SK-N-SH (cell line): ENCODE measurements at regions not wholly inside any gene's neighbourhood (a gene's known extent, or its start where the extent isn't known, plus 50 kb on each side); places are given as distances from the start of the nearest gene placed in this dataset.

Source experiments
- CTCF ChIA-PET: fragments of 300-600, 350-600 bp; formaldehyde crosslinking; extraction: SDS; loops from one replicate; lab custom pipeline; 2021; lab: Yijun Ruan, JAX
- POLR2A ChIA-PET: fragments of 350-600 bp; sonication (Branson Sonifier 250); formaldehyde crosslinking; extraction: SDS; loops from one replicate; lab custom pipeline; 2020; ENCODE audit warnings: antibody characterized with exemption, inconsistent platforms; lab: Yijun Ruan, JAX
- DNase-seq: peaks from one replicate; pipeline ENCODE4 v3.0.0; 2012
- H2AFZ ChIP-seq: fragments of 200-600 bp; sonication (generic); 2 replicates; pipeline ENCODE4 v1.8.1; 2016; ENCODE audit warnings: antibody characterized with exemption, mild to moderate bottlenecking, low read depth
- H3F3A ChIP-seq: fragments of 200-600 bp; sonication (generic); replicated peaks from 2 replicates; pipeline ENCODE3; 2016; ENCODE audit warnings: antibody characterized with exemption, mild to moderate bottlenecking; ENCODE audit not compliant: insufficient read depth
- H3K27ac ChIP-seq, 2 experiments: fragments of 200-500 bp in 1 of 2; fragments of 200-600 bp in 1 of 2; sonication (Bioruptor generic) in 1 of 2; sonication (generic), shearing (Covaris generic) in 1 of 2; 2 replicates each; pipeline versions ENCODE4 v1.5.1 to v1.6.1; 2014 to 2016; ENCODE audit warnings: low read depth in 2 of 2, inconsistent platforms in 1 of 2, low read length in 1 of 2, mild to moderate bottlenecking in 1 of 2, mixed read lengths in 1 of 2
- H3K27me3 ChIP-seq: fragments of 200-600 bp; sonication (generic), shearing (Covaris generic); 2 replicates; pipeline ENCODE4 v1.6.1; 2016; ENCODE audit warnings: mixed run types; ENCODE audit not compliant: insufficient read depth
- H3K36me3 ChIP-seq, 2 experiments: fragments of 200-500 bp in 1 of 2; fragments of 200-600 bp in 1 of 2; sonication (Bioruptor generic) in 1 of 2; sonication (generic) in 1 of 2; replicated peaks in 1 of 2; 2 replicates each; pipeline versions ENCODE3 to v1.5.1; 2014 to 2016; ENCODE audit warnings: low read length in 1 of 2, mild to moderate bottlenecking in 1 of 2; ENCODE audit not compliant: insufficient read depth in 2 of 2, control insufficient read depth in 1 of 2
- H3K4me1 ChIP-seq, 2 experiments: fragments of 200-500 bp in 1 of 2; fragments of 200-600 bp in 1 of 2; sonication (Bioruptor generic) in 1 of 2; sonication (generic), shearing (Covaris generic) in 1 of 2; 2 replicates each; pipeline versions ENCODE4 v1.5.1 to v1.6.1; 2014 to 2016; ENCODE audit warnings: low read depth in 1 of 2, low read length in 1 of 2, mixed run types in 1 of 2; ENCODE audit not compliant: insufficient read depth in 2 of 2, control insufficient read depth in 1 of 2
- H3K4me2 ChIP-seq: fragments of 200-600 bp; sonication (generic), shearing (Covaris generic); 2 replicates; pipeline ENCODE4 v1.6.1; 2017; ENCODE audit warnings: mixed run types
- H3K4me3 ChIP-seq, 2 experiments: fragments of 200-500 bp in 1 of 2; fragments of 200-600 bp in 1 of 2; sonication (Bioruptor generic) in 1 of 2; sonication (generic), shearing (Covaris generic) in 1 of 2; 2 replicates each; pipeline versions ENCODE4 v1.5.1 to v1.8.1; 2014 to 2016; ENCODE audit warnings: low read depth in 2 of 2, inconsistent platforms in 1 of 2, low read length in 1 of 2, mild to moderate bottlenecking in 1 of 2, mixed read lengths in 1 of 2, moderate library complexity in 1 of 2
- H3K79me2 ChIP-seq: fragments of 200-600 bp; sonication (generic); 2 replicates; pipeline ENCODE4 v1.8.1; 2017; ENCODE audit warnings: mild to moderate bottlenecking; ENCODE audit not compliant: insufficient read depth
- H3K9ac ChIP-seq: fragments of 200-600 bp; sonication (generic); 2 replicates; pipeline ENCODE4 v1.6.1; 2017; ENCODE audit warnings: mixed run types
- H3K9me2 ChIP-seq: fragments of 200-600 bp; sonication (generic); 2 replicates; pipeline ENCODE4 v1.6.1; 2017; ENCODE audit warnings: mixed run types
- H3K9me3 ChIP-seq: fragments of 200-600 bp; sonication (generic); 2 replicates; pipeline ENCODE4 v1.6.1; 2017; ENCODE audit warnings: mixed run types, mild to moderate bottlenecking, moderate library complexity
- H4K20me1 ChIP-seq: fragments of 200-600 bp; sonication (generic); 2 replicates; pipeline ENCODE4 v1.6.1; 2017; ENCODE audit warnings: mild to moderate bottlenecking, mixed run types; ENCODE audit not compliant: insufficient read depth
- ELF1 ChIP-seq: IDR thresholded peaks from 2 replicates; pipeline ENCODE4 v1.4.0; 2012
- EP300 ChIP-seq, 2 experiments: IDR thresholded peaks; 2 replicates each; pipeline versions ENCODE4 v1.4.0 to v1.6.1; 2012; ENCODE audit warnings: borderline replicate concordance in 1 of 2, low read depth in 1 of 2, low read length in 1 of 2
- FOSL2 ChIP-seq: IDR thresholded peaks from 2 replicates; pipeline ENCODE4 v1.4.0; 2012; ENCODE audit warnings: low read depth, mild to moderate bottlenecking, moderate library complexity, borderline replicate concordance
- GABPA ChIP-seq: IDR thresholded peaks from 2 replicates; pipeline ENCODE4 v1.4.0; 2012; ENCODE audit warnings: low read depth, mild to moderate bottlenecking
- GATA2 ChIP-seq: sonication (generic); formaldehyde crosslinking; IDR thresholded peaks from 2 replicates; pipeline ENCODE4 v1.5.0; 2020; ENCODE audit warnings: mild to moderate bottlenecking, missing genetic modification reagents
- MXI1 ChIP-seq: IDR thresholded peaks from 2 replicates; pipeline ENCODE4 v1.6.1; 2012; ENCODE audit warnings: mild to moderate bottlenecking, low read depth, low read length, improper control_type of control experiment
- PBX3 ChIP-seq: IDR thresholded peaks from 2 replicates; pipeline ENCODE4; 2012
- POLR2AphosphoS5 ChIP-seq: IDR thresholded peaks from 2 replicates; pipeline ENCODE4 v1.6.1; 2012; ENCODE audit warnings: low read depth, low read length
- RAD21 ChIP-seq: IDR thresholded peaks from 2 replicates; pipeline ENCODE4 v1.6.1; 2012; ENCODE audit warnings: mild to moderate bottlenecking, low read length
- RXRA ChIP-seq: IDR thresholded peaks from 2 replicates; pipeline ENCODE4 v1.4.0; 2012; ENCODE audit warnings: low read depth, mild to moderate bottlenecking, borderline replicate concordance
- SIN3A ChIP-seq: IDR thresholded peaks from 2 replicates; pipeline ENCODE4 v1.6.1; 2012; ENCODE audit warnings: low read depth, mild to moderate bottlenecking, low read length, moderate library complexity, borderline replicate concordance
- SMC3 ChIP-seq: IDR thresholded peaks from 2 replicates; pipeline ENCODE4 v1.6.1; 2012; ENCODE audit warnings: low read depth, low read length, improper control_type of control experiment
- TAF1 ChIP-seq: IDR thresholded peaks from 2 replicates; pipeline ENCODE4 v1.6.1; 2012; ENCODE audit warnings: low read depth, mild to moderate bottlenecking, low read length, moderate library complexity, borderline replicate concordance
- TEAD4 ChIP-seq: IDR thresholded peaks from 2 replicates; pipeline ENCODE4 v1.4.0; 2012; ENCODE audit warnings: mild to moderate bottlenecking, borderline replicate concordance; ENCODE audit not compliant: insufficient read depth
- ZBTB33 ChIP-seq: IDR thresholded peaks from 2 replicates; pipeline ENCODE4 v1.4.0; 2012; ENCODE audit warnings: low read depth, borderline replicate concordance
- WGBS: methylation state at CpG from one replicate; pipeline ENCODE4 v1.1.6; 2017; ENCODE audit warnings: low lambda C conversion rate; 5-methylcytosine and 5-hydroxymethylcytosine counted together
- TF ChIP-seq, protein P1 (sequence below): IDR thresholded peaks from 2 replicates; pipeline ENCODE4 v1.6.1; 2012; ENCODE audit warnings: mild to moderate bottlenecking, low read depth, low read length, moderate library complexity

GRCh38 chr12:19998411-19998810, 369.9 kb upstream of the PDE3A start:
- no peak overlapping the region for H3K4me2 ChIP-seq
- H3K9me3 ChIP-seq, result no peaks in the 10 kb centered on the region
- CTCF ChIA-PET, result no interaction called here
- no peak overlapping the region for H3K27ac ChIP-seq
- no peaks in the 10 kb centered on the region for H4K20me1 ChIP-seq
- no peak for DNase-seq
- H3K9me2 ChIP-seq, result no peaks in the 10 kb centered on the region
- H3K9ac ChIP-seq, result no peak overlapping the region
- 73% methylated on average over 1 of the region's 1 CpG for WGBS
- TF ChIP-seq TAF1, result no peak
- TF ChIP-seq RAD21, result no peak
- TF ChIP-seq RXRA, result no peak
- no peak for TF ChIP-seq ELF1
- no peak for TF ChIP-seq POLR2AphosphoS5
- no peak for TF ChIP-seq SIN3A
- TF ChIP-seq GATA2 (CRISPR knock-in tag), result no peak
- TF ChIP-seq ZBTB33, result no peak
- TF ChIP-seq MXI1, result no peak
- no peak for TF ChIP-seq PBX3
- TF ChIP-seq EP300 (IDR thresholded peaks at IDR 0.05; ENCODE audit: borderline replicate concordance in 1 of 2, low read depth in 1 of 2, low read length in 1 of 2), result no peak
- no peak for TF ChIP-seq GABPA
- TF ChIP-seq SMC3, result no peak
- TF ChIP-seq TEAD4, result no peak
- TF ChIP-seq, protein P1, sequence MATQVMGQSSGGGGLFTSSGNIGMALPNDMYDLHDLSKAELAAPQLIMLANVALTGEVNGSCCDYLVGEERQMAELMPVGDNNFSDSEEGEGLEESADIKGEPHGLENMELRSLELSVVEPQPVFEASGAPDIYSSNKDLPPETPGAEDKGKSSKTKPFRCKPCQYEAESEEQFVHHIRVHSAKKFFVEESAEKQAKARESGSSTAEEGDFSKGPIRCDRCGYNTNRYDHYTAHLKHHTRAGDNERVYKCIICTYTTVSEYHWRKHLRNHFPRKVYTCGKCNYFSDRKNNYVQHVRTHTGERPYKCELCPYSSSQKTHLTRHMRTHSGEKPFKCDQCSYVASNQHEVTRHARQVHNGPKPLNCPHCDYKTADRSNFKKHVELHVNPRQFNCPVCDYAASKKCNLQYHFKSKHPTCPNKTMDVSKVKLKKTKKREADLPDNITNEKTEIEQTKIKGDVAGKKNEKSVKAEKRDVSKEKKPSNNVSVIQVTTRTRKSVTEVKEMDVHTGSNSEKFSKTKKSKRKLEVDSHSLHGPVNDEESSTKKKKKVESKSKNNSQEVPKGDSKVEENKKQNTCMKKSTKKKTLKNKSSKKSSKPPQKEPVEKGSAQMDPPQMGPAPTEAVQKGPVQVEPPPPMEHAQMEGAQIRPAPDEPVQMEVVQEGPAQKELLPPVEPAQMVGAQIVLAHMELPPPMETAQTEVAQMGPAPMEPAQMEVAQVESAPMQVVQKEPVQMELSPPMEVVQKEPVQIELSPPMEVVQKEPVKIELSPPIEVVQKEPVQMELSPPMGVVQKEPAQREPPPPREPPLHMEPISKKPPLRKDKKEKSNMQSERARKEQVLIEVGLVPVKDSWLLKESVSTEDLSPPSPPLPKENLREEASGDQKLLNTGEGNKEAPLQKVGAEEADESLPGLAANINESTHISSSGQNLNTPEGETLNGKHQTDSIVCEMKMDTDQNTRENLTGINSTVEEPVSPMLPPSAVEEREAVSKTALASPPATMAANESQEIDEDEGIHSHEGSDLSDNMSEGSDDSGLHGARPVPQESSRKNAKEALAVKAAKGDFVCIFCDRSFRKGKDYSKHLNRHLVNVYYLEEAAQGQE, result no peak
- TF ChIP-seq FOSL2, result no peak
- TF ChIP-seq, all 33 proteins: peak for 0
- Histone ChIP-seq H3K79me2 (no peaks in the 10 kb centered on the region), H3K4me1 (no peaks in the 10 kb centered on the region; a peak in 1 of 4 replicates), H3K36me3 (no peaks in the 10 kb centered on the region), H3K27me3 (no peaks in the 10 kb centered on the region), H3F3A (no peaks in the 10 kb centered on the region), H2AFZ (no peak overlapping the region), H3K4me3 (no peak overlapping the region)
- POLR2A ChIA-PET, result no interaction called here
